NCI-H1694 (cell line): ENCODE measurements at regions not wholly inside any gene's neighbourhood (a gene's known extent, or its start where the extent isn't known, plus 50 kb on each side); places are given as distances from the start of the nearest gene placed in this dataset.
"Not testable (repeated sequence)": the region's sequence is repeated elsewhere in the genome, so short reads cannot be mapped to it uniquely, and the experiment has no call there.

Experiments
- DNase-seq: peaks from one replicate; lab custom pipeline; 2025; lab: John Stamatoyannopoulos, UW

- DNase-seq = no peak
These were observed 109.0 kb upstream of the PRKCQ start for GRCh38 chr10:6689036-6689435.

GRCh38 chr10:6680735-6681134 is 100.7 kb upstream of the PRKCQ start:
- no peak for DNase-seq

DNA sequence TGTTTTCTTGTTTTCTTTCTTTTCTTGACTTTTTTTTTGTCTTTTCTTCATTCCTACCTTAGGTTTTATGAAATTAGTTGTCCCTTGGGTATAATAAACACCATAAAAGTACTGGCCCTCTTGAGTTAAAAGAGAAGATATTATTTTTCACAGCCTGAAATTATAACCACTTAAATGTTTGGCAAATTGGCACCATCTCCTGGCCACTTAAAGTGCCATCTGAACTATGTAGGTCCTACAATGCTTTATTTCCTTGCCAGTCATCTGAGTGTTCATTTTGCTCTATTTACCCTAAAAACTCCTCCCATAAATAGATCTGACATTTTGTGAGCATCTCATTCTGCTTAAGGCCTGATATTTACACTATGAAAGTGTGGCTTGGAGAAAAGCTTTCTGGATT is 98.9 kb upstream of the PRKCQ start:
- DNase-seq = no peak

DNA sequence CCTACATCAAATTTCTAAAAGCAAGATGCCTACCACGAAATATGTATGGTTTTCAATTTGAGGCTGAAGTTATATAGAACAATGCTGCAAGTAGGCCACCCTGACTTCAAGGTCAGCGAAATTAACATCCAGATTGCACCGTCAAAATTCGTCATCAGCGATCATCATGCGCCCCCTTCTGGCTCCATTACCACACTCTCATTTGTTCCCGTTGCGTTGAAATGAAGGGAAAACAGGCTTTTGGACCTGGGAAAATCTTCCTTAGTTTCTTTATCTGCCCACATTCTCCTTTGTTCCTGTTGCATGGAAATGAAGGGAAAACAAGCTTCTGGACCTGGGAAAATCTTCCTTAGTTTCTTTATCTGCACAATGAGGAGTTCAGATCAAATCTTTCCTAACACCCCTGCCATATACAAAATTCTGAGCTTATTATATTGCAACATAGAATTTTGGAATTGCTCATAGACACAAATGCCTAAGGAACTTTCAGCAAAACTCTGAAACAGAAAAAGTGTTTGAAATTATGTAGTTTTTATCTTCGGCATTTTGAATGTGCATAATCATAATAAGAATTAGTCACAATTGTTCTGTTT is 98.2 kb upstream of the PRKCQ start:
- DNase-seq = peak; percentile 19

- DNase-seq = not testable (repeated sequence)
These were observed 97.1 kb upstream of the PRKCQ start for GRCh38 chr10:6677129-6677528.

- DNase-seq = no peak
These were observed 94.2 kb upstream of the PRKCQ start for GRCh38 chr10:6674291-6674690.

DNA sequence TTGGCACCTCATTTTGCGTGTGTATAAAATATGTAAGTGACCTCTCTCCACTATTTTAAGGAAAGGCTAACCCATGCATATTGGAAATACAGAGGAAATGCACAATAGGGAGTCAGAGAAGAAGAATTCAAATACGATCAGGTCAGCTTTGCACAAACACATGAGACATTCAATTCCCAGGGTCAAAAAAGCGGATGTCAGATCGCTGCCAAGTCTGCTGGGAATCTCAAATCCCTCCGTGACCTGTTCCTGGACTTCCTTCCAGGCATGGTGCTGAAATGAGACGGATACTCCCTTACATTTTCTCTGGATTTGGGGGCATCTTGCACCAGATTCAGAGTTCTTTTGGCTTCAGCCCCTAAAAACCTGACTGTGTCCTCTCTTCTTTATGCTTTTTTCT is 91.9 kb upstream of the PRKCQ start:
- no peak for DNase-seq

DNA sequence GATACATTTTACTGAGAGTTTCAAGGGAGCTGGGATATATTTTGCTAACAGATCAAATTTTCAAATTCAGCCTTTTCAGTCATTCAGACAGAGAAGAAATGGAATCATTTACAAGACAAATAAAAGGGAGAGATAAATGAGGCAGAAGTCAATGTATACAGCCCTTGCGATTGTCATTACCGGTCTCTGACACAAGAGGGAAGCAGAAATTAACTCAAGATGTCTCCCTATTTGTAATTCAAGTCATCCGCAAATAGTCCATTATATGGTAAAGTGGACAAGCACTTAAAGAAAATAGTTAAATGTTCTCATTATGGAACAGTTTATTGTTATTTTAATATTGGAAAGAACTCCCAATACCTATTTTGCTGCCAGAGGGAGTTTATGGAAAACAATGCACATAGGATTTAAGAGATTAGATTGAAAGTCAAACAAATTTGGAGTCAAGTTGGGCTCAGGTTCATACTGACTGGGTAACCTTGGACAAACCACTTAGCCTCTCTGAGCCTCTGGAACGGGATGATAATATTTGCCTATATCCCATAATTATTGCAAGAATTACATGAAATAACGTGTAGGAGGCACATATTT is 89.3 kb upstream of the PRKCQ start:
- no peak for DNase-seq

DNA sequence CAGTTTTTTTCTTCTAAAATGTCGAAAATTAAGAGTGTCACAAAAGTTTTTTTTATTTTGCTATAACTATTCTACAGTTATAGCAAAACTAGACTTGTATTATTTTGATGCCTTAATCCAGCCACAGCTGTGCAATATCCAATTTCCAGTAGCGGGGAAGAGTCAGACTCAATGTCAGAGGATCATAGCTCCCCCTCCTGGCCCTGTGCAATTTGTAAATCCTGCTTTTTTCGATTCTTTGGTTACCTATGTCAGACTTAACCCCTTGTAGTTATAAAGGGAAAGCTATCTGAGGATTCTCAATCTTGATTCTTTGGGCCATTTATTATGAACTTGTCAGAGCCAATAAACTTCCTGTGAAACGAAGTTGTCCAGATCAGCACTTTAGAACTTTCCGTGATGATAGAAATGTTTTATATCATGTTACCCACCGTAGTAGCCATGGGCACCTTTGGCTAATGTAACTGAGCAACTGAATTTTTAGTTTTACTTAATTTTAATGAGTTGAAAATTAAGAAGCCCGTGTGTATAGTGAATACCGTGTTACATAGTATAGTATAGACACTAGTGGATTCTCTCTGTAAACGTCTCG is 87.7 kb upstream of the PRKCQ start:
- no peak for DNase-seq

DNA sequence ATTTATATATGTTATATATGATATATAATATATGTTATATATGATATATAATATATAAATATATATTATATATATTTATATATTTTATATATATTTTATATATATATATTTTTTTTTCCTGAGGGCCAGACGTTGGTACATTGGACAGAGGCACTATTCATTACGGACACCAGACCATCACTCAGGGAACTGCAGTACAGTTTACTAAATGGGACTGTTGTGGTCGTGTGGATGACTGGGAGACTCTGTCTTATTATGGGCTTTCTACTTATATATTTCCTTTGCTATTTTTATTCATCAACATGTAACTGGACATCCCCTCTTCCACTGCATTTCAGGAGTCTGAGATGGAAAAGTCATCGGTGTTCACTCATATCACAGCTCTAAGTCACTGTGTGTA is 87.1 kb upstream of the PRKCQ start:
- no peak for DNase-seq

- DNase-seq = no peak
These were observed 85.8 kb upstream of the PRKCQ start for GRCh38 chr10:6665847-6666246.

- no peak for DNase-seq
These were observed 80.4 kb upstream of the PRKCQ start for GRCh38 chr10:6660460-6660859.

DNA sequence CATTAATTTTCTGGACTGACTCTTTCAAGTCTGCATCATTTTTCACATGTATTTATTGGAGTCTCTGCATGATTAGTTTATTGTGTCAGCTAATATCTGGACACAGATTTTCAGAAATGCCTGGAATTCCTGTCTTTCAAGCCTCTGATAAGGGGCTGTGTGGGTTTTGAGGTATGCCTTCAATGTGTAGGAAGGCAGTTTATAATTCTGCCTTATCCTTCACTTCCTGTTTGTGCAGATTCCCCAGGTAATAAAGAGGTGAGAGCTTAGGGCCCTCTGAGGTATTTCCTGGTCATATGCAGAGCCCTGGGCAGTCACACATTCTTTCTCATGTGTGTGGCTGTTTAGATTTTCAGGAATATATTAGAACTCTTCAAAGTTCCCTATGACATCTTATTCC is 79.4 kb upstream of the PRKCQ start:
- no peak for DNase-seq

DNA sequence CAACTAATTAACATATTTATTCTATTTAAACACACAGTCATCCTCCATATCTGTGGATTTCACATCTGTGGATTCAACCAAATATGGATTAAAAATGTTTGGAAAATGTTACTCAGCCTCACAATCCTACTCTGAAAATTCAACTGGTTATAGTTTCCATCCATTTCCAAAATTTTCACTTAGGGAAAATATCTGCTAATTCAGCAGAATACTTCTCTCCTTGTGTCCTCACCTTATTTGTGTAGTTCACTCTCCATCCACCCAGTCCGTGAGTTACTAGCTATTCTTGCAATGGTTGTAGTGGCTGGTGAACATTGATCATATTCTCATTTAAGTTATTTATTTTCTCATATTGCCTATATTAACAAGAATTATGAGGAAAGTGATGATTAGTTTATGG is 77.6 kb upstream of the PRKCQ start:
- DNase-seq = no peak

GRCh38 chr10:6657196-6657595 is 77.1 kb upstream of the PRKCQ start:
- DNase-seq = no peak

GRCh38 chr10:6654571-6654970 is 74.5 kb upstream of the PRKCQ start:
- DNase-seq = no peak

DNA sequence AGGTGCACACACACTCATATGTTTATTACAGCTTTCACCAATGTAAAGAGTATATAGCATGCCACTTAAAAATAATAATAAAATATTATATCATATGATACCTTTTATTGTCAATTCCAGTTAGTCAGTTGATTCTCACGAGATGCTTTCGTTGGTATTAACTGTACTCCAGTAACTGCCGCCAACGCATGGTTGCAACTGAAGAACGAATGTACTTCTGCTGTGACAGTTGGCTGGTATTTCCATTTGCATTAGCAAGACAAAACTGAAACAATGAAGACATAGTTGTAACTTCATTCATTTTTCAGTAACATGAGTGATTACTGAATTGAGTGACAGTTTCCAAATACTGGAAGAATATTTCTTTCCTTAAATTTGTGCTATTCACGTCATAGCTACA is 70.5 kb upstream of the PRKCQ start:
- DNase-seq = no peak

GRCh38 chr10:6649903-6650302 is 69.8 kb upstream of the PRKCQ start:
- DNase-seq = no peak

- DNase-seq = no peak
These were observed 69.0 kb upstream of the PRKCQ start for GRCh38 chr10:6648894-6649720.

DNA sequence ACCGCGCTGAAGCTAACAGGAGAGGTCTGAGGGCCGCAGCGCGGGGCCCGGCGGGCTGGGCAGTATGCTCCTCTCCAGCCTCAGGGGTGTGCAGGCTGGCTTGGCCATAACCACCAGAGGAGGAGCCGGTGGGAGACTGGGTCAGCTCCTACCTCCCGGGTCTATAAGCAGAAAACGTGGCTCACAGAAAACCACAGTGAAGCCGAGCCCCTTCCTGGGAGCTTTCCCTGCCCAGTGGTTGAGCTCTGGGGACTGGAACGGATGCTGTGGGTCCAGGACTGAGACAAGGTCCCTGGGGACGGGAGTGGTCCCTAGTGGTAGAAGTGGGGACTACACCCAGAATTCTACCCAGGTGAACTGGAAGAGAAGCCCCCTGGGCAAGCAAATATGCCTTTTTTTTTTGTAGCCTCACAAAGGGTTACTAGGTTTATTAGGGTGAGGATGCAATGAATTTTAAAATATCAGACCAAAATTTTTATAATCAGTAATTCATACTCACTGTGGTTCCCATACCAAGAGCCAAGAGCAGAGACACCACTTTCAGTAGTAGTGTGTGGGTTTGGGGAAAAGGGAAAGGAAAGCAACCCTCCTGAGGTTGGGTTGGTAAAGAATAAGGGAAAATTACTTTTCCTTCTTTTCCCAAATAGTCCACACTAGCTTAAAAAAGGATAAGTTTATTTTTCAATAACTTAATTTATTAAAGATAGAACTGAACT is 67.9 kb upstream of the PRKCQ start:
- DNase-seq = no peak

- DNase-seq = no peak
These were observed 63.9 kb upstream of the PRKCQ start for GRCh38 chr10:6643962-6644361.

DNA sequence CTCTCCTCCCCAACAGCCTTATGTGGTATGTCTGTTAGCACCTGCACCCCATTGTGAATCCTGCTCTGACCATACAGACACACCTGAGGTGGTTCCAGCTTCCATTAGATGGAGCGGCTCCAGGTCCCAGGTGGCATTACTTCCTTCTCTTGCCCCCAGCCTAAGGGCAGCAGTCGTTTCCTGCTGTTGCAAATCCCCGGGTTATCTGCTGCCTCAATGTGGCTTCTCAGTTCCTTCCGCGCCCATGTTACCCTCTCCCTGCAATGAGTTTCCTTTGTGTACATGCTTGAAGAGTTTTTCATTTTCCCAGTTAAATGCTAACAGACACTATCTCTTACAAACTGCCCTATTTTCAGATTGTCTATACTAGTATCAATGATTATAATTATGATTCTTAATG is 62.8 kb upstream of the PRKCQ start:
- no peak for DNase-seq
